IMR-90 (cell line): ENCODE measurements at regions not wholly inside any gene's neighbourhood (a gene's known extent, or its start where the extent isn't known, plus 50 kb on each side); places are given as distances from the start of the nearest gene placed in this dataset.

Experiments
- ATAC-seq: fragments of 200-7000 bp; cut with Tn5 transposase; 2 replicates; pipeline ENCODE4 v1.9.1; 2020; ENCODE audit warnings: low read depth, mild to moderate bottlenecking, moderate library complexity
- BruUV-seq: library from RNA; stranded (reverse); fragments of 400-500 nt; replicated peaks from 2 replicates; lab custom pipeline; 2021; lab: Mats Ljungman, UMichigan
- CTCF ChIA-PET: fragments of 300-600 bp; formaldehyde crosslinking; extraction: SDS; loops from one replicate; lab custom pipeline; 2021; ENCODE audit warnings: antibody characterized with exemption; lab: Yijun Ruan, JAX
- POLR2A ChIA-PET: fragments of 300-600 bp; sonication (Branson Sonifier 250); formaldehyde crosslinking; loops from one replicate; lab custom pipeline; 2022; ENCODE audit warnings: antibody characterized with exemption; ENCODE audit not compliant: unreplicated experiment; lab: Charles Lee
- DNase-seq: peaks from one replicate; pipeline ENCODE4 v3.0.0; 2013
- H2AFZ ChIP-seq: replicated peaks from 2 replicates; pipeline ENCODE3; 2013; ENCODE audit warnings: low read length, mild to moderate bottlenecking; ENCODE audit not compliant: poor library complexity
- H2AK5ac ChIP-seq: 2 replicates; pipeline ENCODE4 v1.6.1; 2013; ENCODE audit warnings: low read depth, low read length, inconsistent platforms
- H2AK9ac ChIP-seq: replicated peaks from 2 replicates; pipeline ENCODE3; 2013; ENCODE audit warnings: mild to moderate bottlenecking, low read depth, low read length, moderate library complexity; ENCODE audit not compliant: poor library complexity
- H2BK120ac ChIP-seq: 2 replicates; pipeline ENCODE4 v1.6.1; 2013; ENCODE audit warnings: low read depth, low read length, inconsistent platforms
- H2BK15ac ChIP-seq: 3 replicates; pipeline ENCODE4 v1.6.1; 2013; ENCODE audit warnings: low read depth, low read length, inconsistent platforms
- H2BK20ac ChIP-seq: 2 replicates; pipeline ENCODE4 v1.6.1; 2013; ENCODE audit warnings: low read depth, mild to moderate bottlenecking, inconsistent platforms, low read length, moderate library complexity
- H2BK5ac ChIP-seq: 2 replicates; pipeline ENCODE4 v1.6.1; 2013; ENCODE audit warnings: mild to moderate bottlenecking, low read depth, low read length, inconsistent platforms; ENCODE audit not compliant: poor library complexity, severe bottlenecking
- H3K14ac ChIP-seq: replicated peaks from 2 replicates; pipeline ENCODE4 v1.6.1; 2013; ENCODE audit warnings: low read depth, low read length, inconsistent platforms
- H3K18ac ChIP-seq: 2 replicates; pipeline ENCODE4 v1.6.1; 2013; ENCODE audit warnings: low read depth, low read length, control low read depth
- H3K23ac ChIP-seq: 2 replicates; pipeline ENCODE4 v1.6.1; 2013; ENCODE audit warnings: low read depth, low read length, inconsistent platforms
- H3K27ac ChIP-seq: 2 replicates; pipeline ENCODE4 v1.5.1; 2013; ENCODE audit warnings: mild to moderate bottlenecking, control low read depth, low read length; ENCODE audit not compliant: insufficient read depth
- H3K27me3 ChIP-seq: 2 replicates; pipeline ENCODE4 v1.6.1; 2013; ENCODE audit warnings: low read length; ENCODE audit not compliant: control insufficient read depth, insufficient read depth
- H3K36me3 ChIP-seq: 2 replicates; pipeline ENCODE4 v1.6.1; 2013; ENCODE audit warnings: low read length, mixed read lengths; ENCODE audit not compliant: control insufficient read depth, insufficient read depth
- H3K4ac ChIP-seq: 2 replicates; pipeline ENCODE4 v1.6.1; 2013; ENCODE audit warnings: low read depth, low read length, inconsistent platforms
- H3K4me1 ChIP-seq: 2 replicates; pipeline ENCODE4 v1.6.1; 2013; ENCODE audit warnings: low read length, mixed read lengths; ENCODE audit not compliant: control insufficient read depth, insufficient read depth
- H3K4me2 ChIP-seq: 2 replicates; pipeline ENCODE4 v1.6.1; 2013; ENCODE audit warnings: low read depth, mild to moderate bottlenecking, control low read depth, low read length, moderate library complexity
- H3K4me3 ChIP-seq: 2 replicates; pipeline ENCODE4 v1.5.1; 2013; ENCODE audit warnings: low read depth, mild to moderate bottlenecking, control low read depth, low read length, moderate library complexity; ENCODE audit not compliant: insufficient read depth
- H3K56ac ChIP-seq: 2 replicates; pipeline ENCODE4 v1.6.1; 2013; ENCODE audit warnings: low read length, inconsistent platforms; ENCODE audit not compliant: insufficient read depth; ENCODE audit errors: extremely low read depth
- H3K79me1 ChIP-seq, 2 experiments: 2 replicates each; pipeline ENCODE4 v1.6.1; 2013; ENCODE audit warnings: low read length in 2 of 2, inconsistent platforms in 1 of 2, low read depth in 1 of 2
- H3K9ac ChIP-seq: 2 replicates; pipeline ENCODE4 v1.6.1; 2013; ENCODE audit warnings: low read depth, low read length, control low read depth
- H3K9me1 ChIP-seq: 2 replicates; pipeline ENCODE4 v1.6.1; 2013; ENCODE audit warnings: low read length, inconsistent platforms; ENCODE audit not compliant: insufficient read depth
- H3K9me3 ChIP-seq: 2 replicates; pipeline ENCODE4 v1.6.1; 2013; ENCODE audit warnings: low read length; ENCODE audit not compliant: control insufficient read depth, insufficient read depth
- H4K20me1 ChIP-seq: 2 replicates; pipeline ENCODE4 v1.6.1; 2013; ENCODE audit warnings: low read length, inconsistent platforms; ENCODE audit not compliant: insufficient read depth
- H4K5ac ChIP-seq: 2 replicates; pipeline ENCODE4 v1.6.1; 2013; ENCODE audit warnings: mild to moderate bottlenecking, low read depth, low read length, control low read depth
- H4K8ac ChIP-seq, 2 experiments: 2 replicates each; pipeline ENCODE4 v1.6.1; 2013; ENCODE audit warnings: low read depth in 2 of 2, low read length in 2 of 2, control low read depth in 1 of 2, inconsistent platforms in 1 of 2
- H4K91ac ChIP-seq: 2 replicates; pipeline ENCODE4 v1.6.1; 2013; ENCODE audit warnings: low read depth, low read length, inconsistent platforms; ENCODE audit not compliant: insufficient read depth
- BHLHE40 ChIP-seq: fragments of 150-350 bp; IDR thresholded peaks from 2 replicates; pipeline ENCODE4 v1.6.1; 2016; ENCODE audit warnings: mild to moderate bottlenecking, low read depth, low read length
- CEBPB ChIP-seq: IDR thresholded peaks from 2 replicates; pipeline ENCODE4 v1.6.1; 2012; ENCODE audit warnings: low read depth, low read length, improper control_type of control experiment
- CHD1 ChIP-seq: IDR thresholded peaks from 2 replicates; pipeline ENCODE4 v1.6.1; 2012; ENCODE audit warnings: low read depth, low read length, improper control_type of control experiment
- FOS ChIP-seq: fragments of 150-350 bp; IDR thresholded peaks from 2 replicates; pipeline ENCODE4 v1.6.1; 2016; ENCODE audit warnings: low read depth, low read length
- MAFK ChIP-seq: IDR thresholded peaks from 2 replicates; pipeline ENCODE4 v1.6.1; 2012; ENCODE audit warnings: low read depth, low read length, improper control_type of control experiment
- MAZ ChIP-seq: IDR thresholded peaks from 2 replicates; pipeline ENCODE4 v1.6.1; 2012; ENCODE audit warnings: low read depth, mild to moderate bottlenecking, low read length, improper control_type of control experiment, moderate library complexity, borderline replicate concordance
- MXI1 ChIP-seq: IDR thresholded peaks from 2 replicates; pipeline ENCODE4 v1.6.1; 2012; ENCODE audit warnings: low read depth, mild to moderate bottlenecking, low read length, moderate library complexity, borderline replicate concordance
- NFE2L2 ChIP-seq: fragments of 150-350 bp; IDR thresholded peaks from 2 replicates; pipeline ENCODE4 v1.6.1; 2016; ENCODE audit warnings: low read depth, mild to moderate bottlenecking, low read length
- POLR2A ChIP-seq: IDR thresholded peaks from 2 replicates; pipeline ENCODE4 v1.6.1; 2012; ENCODE audit warnings: mild to moderate bottlenecking, low read depth, low read length
- RAD21 ChIP-seq: IDR thresholded peaks from 2 replicates; pipeline ENCODE4 v1.6.1; 2012; ENCODE audit warnings: low read length, improper control_type of control experiment
- RCOR1 ChIP-seq: IDR thresholded peaks from 2 replicates; pipeline ENCODE4 v1.6.1; 2012; ENCODE audit warnings: mild to moderate bottlenecking, low read length, improper control_type of control experiment; ENCODE audit not compliant: insufficient replicate concordance
- RFX5 ChIP-seq: IDR thresholded peaks from 2 replicates; pipeline ENCODE4 v1.8.0; 2012; ENCODE audit warnings: low read depth, mild to moderate bottlenecking, low read length, moderate library complexity
- SMC3 ChIP-seq: fragments of 150-350 bp; IDR thresholded peaks from 2 replicates; pipeline ENCODE4 v1.6.1; 2016; ENCODE audit warnings: low read depth, mild to moderate bottlenecking, antibody characterized with exemption, low read length, moderate library complexity
- WGBS, 2 experiments: methylation state at CpG; one replicate each; pipeline versions ENCODE4 v1.1.5 to v1.1.7; 2013; ENCODE audit warnings: missing lambda C conversion rate in 2 of 2; ENCODE audit not compliant: insufficient read length in 1 of 2; ENCODE audit errors: extremely low coverage in 2 of 2; 5-methylcytosine and 5-hydroxymethylcytosine counted together
- dilution Hi-C: fragments of 300-500 bp; cut with HindIII; formaldehyde crosslinking; loops from one replicate; pipeline ENCODE4 v1.14.3; 2018; ENCODE audit warnings: low sequenced_read_pairs; ENCODE audit not compliant: unreplicated experiment
- in situ Hi-C: fragments of 300-500 bp; cut with MboI; formaldehyde crosslinking; loops from 3 replicates; pipeline ENCODE4 v1.14.3; 2019; ENCODE audit warnings: low sequenced_read_pairs, inconsistent platforms, mixed read lengths
- intact Hi-C: fragments of 100-400 bp; cut with micrococcal nuclease; formaldehyde crosslinking; loops from 2 replicates; pipeline ENCODE4 v1.10.0; 2022
- TF ChIP-seq, protein P1 (sequence below): fragments of 150-350 bp; IDR thresholded peaks from 2 replicates; pipeline ENCODE4 v1.6.1; 2017; ENCODE audit warnings: mild to moderate bottlenecking, antibody characterized with exemption, low read length, low read depth
- TF ChIP-seq, protein P2 (sequence below): conservative IDR thresholded peaks from 2 replicates; pipeline ENCODE4 v1.5.1; 2012; ENCODE audit warnings: mild to moderate bottlenecking, low read depth, low read length, improper control_type of control experiment
- TF ChIP-seq, protein P3 (sequence below): fragments of 150-350 bp; IDR thresholded peaks from 2 replicates; pipeline ENCODE4 v1.6.1; 2016; ENCODE audit warnings: low read depth, mild to moderate bottlenecking, low read length, moderate library complexity, borderline replicate concordance

DNA sequence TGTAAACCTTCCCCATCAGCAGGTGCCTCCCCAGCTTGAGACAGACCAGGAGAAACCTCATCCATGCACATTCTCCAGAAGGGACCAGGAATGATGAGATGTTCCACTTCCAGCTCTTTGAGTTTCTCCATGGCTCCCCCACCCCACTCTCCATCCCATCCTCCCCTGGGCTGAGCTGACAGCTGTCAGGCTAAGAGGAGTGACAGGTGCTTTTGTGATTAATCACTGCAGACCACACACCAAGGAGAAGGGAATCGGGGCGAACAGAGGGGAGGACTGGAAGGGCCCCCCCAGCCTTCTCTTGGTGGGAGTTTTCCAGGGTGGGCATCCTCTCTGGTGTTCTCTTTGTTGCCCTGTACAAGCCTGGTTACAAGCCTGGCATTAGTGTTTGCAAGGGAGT, 56.1 kb upstream of the ZFAND3 start:
- POLR2A ChIA-PET = no interaction called here
- no CpG with 5 or more reads among the region's 2 CpGs for WGBS, 2 experiments

More for the DNA sequence above, 56.1 kb upstream of the ZFAND3 start:
- CTCF ChIA-PET = no interaction called here
- Histone ChIP-seq H3K9me1 (no peaks in the 10 kb centered on the region), H3K18ac (no peak overlapping the region), H3K36me3 (no peaks in the 10 kb centered on the region), H2AK5ac (no peak overlapping the region), H3K27me3 (peaks cover 58% of the 10 kb centered on the region), H3K56ac (no peak overlapping the region), H3K4me3 (no peak overlapping the region), H3K27ac (no peak overlapping the region), H4K5ac (no peak overlapping the region), H2BK20ac (no peak overlapping the region), H4K20me1 (no peaks in the 10 kb centered on the region), H4K8ac (no peak overlapping the region), H3K14ac (no peak overlapping the region), H3K23ac (no peak overlapping the region), H3K4ac (no peak overlapping the region), H2BK15ac (no peak overlapping the region), H3K4me1 (no peaks in the 10 kb centered on the region), H3K4me2 (no peak overlapping the region), H2AFZ (no peak overlapping the region), H2BK120ac (no peak overlapping the region), H3K79me1 (no peaks in the 10 kb centered on the region), H2BK5ac (no peak overlapping the region), H3K9ac (no peak overlapping the region), H4K91ac (no peak overlapping the region), H2AK9ac (no peak overlapping the region), H3K9me3 (no peaks in the 10 kb centered on the region)
- intact Hi-C loops (no loop called here), in situ Hi-C loops (no loop called here), dilution Hi-C loops (no loop called here)
- ATAC-seq = no peak
- no peak for DNase-seq
- no TSS peak for BruUV-seq
- TF ChIP-seq CHD1 = no peak
- TF ChIP-seq MXI1 = no peak
- no peak for TF ChIP-seq RAD21
- TF ChIP-seq RFX5 = no peak
- no peak for TF ChIP-seq RCOR1
- no peak for TF ChIP-seq CEBPB
- TF ChIP-seq NFE2L2 = no peak
- TF ChIP-seq FOS = no peak
- no peak for TF ChIP-seq MAFK
- TF ChIP-seq POLR2A = no peak
- no peak for TF ChIP-seq BHLHE40
- no peak for TF ChIP-seq MAZ
- TF ChIP-seq, protein P1, sequence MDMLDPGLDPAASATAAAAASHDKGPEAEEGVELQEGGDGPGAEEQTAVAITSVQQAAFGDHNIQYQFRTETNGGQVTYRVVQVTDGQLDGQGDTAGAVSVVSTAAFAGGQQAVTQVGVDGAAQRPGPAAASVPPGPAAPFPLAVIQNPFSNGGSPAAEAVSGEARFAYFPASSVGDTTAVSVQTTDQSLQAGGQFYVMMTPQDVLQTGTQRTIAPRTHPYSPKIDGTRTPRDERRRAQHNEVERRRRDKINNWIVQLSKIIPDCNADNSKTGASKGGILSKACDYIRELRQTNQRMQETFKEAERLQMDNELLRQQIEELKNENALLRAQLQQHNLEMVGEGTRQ = no peak
- TF ChIP-seq, protein P2, sequence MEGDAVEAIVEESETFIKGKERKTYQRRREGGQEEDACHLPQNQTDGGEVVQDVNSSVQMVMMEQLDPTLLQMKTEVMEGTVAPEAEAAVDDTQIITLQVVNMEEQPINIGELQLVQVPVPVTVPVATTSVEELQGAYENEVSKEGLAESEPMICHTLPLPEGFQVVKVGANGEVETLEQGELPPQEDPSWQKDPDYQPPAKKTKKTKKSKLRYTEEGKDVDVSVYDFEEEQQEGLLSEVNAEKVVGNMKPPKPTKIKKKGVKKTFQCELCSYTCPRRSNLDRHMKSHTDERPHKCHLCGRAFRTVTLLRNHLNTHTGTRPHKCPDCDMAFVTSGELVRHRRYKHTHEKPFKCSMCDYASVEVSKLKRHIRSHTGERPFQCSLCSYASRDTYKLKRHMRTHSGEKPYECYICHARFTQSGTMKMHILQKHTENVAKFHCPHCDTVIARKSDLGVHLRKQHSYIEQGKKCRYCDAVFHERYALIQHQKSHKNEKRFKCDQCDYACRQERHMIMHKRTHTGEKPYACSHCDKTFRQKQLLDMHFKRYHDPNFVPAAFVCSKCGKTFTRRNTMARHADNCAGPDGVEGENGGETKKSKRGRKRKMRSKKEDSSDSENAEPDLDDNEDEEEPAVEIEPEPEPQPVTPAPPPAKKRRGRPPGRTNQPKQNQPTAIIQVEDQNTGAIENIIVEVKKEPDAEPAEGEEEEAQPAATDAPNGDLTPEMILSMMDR = no peak
- TF ChIP-seq, protein P3, sequence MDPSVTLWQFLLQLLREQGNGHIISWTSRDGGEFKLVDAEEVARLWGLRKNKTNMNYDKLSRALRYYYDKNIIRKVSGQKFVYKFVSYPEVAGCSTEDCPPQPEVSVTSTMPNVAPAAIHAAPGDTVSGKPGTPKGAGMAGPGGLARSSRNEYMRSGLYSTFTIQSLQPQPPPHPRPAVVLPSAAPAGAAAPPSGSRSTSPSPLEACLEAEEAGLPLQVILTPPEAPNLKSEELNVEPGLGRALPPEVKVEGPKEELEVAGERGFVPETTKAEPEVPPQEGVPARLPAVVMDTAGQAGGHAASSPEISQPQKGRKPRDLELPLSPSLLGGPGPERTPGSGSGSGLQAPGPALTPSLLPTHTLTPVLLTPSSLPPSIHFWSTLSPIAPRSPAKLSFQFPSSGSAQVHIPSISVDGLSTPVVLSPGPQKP = no peak
- no peak for TF ChIP-seq SMC3
